PC-9 (cell line): ENCODE measurements at regions not wholly inside any gene's neighbourhood (a gene's known extent, or its start where the extent isn't known, plus 50 kb on each side); places are given as distances from the start of the nearest gene placed in this dataset.
"Not testable (repeated sequence)": the region's sequence is repeated elsewhere in the genome, so short reads cannot be mapped to it uniquely, and the experiment has no call there.

Experiments used
- BruUV-seq: library from RNA; stranded (reverse); fragments of 400-500 nt; replicated peaks from 2 replicates; lab custom pipeline; 2021; lab: Mats Ljungman, UMichigan
- CTCF ChIA-PET: fragments of 300-600 bp; sonication (Branson Sonifier 250); formaldehyde crosslinking; loops from one replicate; lab custom pipeline; 2022; ENCODE audit warnings: antibody characterized with exemption; lab: Charles Lee
- POLR2A ChIA-PET: fragments of 300-600 bp; sonication (Branson Sonifier 250); formaldehyde crosslinking; loops from one replicate; lab custom pipeline; 2022; ENCODE audit warnings: antibody characterized with exemption; ENCODE audit not compliant: unreplicated experiment; lab: Charles Lee
- DNase-seq, 2 experiments: peaks; one replicate each; pipeline versions ENCODE4 v3.0.0 to v3.0.0-alpha.2; 2015 to 2022; ENCODE audit warnings: mixed read lengths in 1 of 2
- H2AFZ ChIP-seq: fragments of 200-600 bp; sonication (generic); 2 replicates; pipeline ENCODE4 v1.8.1; 2017; ENCODE audit warnings: antibody characterized with exemption
- H3F3A ChIP-seq: fragments of 200-600 bp; sonication (generic); 2 replicates; pipeline ENCODE4 v1.8.1; 2017; ENCODE audit warnings: antibody characterized with exemption, mild to moderate bottlenecking, low read depth; ENCODE audit not compliant: insufficient read depth
- H3K27ac ChIP-seq: fragments of 200-600 bp; sonication (generic); 2 replicates; pipeline ENCODE4 v1.6.1; 2016; ENCODE audit warnings: mixed run types
- H3K27me3 ChIP-seq: fragments of 200-600 bp; sonication (generic); 2 replicates; pipeline ENCODE4 v1.6.1; 2016; ENCODE audit warnings: low read depth, mixed run types; ENCODE audit not compliant: insufficient read depth
- H3K36me3 ChIP-seq: fragments of 200-600 bp; sonication (generic); 2 replicates; pipeline ENCODE4 v1.6.1; 2016; ENCODE audit warnings: low read depth, mixed run types
- H3K4me1 ChIP-seq: fragments of 200-600 bp; sonication (generic); replicated peaks from 2 replicates; pipeline ENCODE4 v1.6.1; 2016; ENCODE audit warnings: mixed run types; ENCODE audit not compliant: insufficient read depth
- H3K4me2 ChIP-seq: fragments of 200-600 bp; sonication (generic); 2 replicates; pipeline ENCODE4 v1.6.1; 2017; ENCODE audit warnings: mixed run types
- H3K4me3 ChIP-seq: fragments of 200-600 bp; sonication (generic); 2 replicates; pipeline ENCODE4 v1.6.1; 2016; ENCODE audit warnings: mixed run types
- H3K79me2 ChIP-seq: fragments of 200-600 bp; sonication (generic); 2 replicates; pipeline ENCODE4 v1.6.1; 2017; ENCODE audit warnings: low read depth, mixed run types
- H3K9me2 ChIP-seq: fragments of 200-600 bp; sonication (generic); 2 replicates; pipeline ENCODE4 v1.8.1; 2017; ENCODE audit warnings: mild to moderate bottlenecking; ENCODE audit not compliant: insufficient read depth
- H3K9me3 ChIP-seq: fragments of 200-600 bp; sonication (generic); 2 replicates; pipeline ENCODE4 v1.8.1; 2016; ENCODE audit warnings: low read depth; ENCODE audit not compliant: insufficient read depth
- H4K20me1 ChIP-seq: fragments of 200-600 bp; sonication (generic); 2 replicates; pipeline ENCODE4 v1.8.1; 2017; ENCODE audit not compliant: insufficient read depth
- EZH2 ChIP-seq: fragments of 200-600 bp; sonication (generic); IDR thresholded peaks from 2 replicates; pipeline ENCODE4 v1.8.0; 2017; ENCODE audit warnings: antibody characterized with exemption, low read depth
- intact Hi-C: fragments of 100-400 bp; cut with micrococcal nuclease; formaldehyde crosslinking; loops from one replicate; pipeline ENCODE4 v1.10.0; 2022; ENCODE audit not compliant: unreplicated experiment
- TF ChIP-seq, protein P1 (sequence below): fragments of 200-600 bp; sonication (generic); conservative IDR thresholded peaks from 2 replicates; pipeline ENCODE4 v1.6.1; 2017; ENCODE audit warnings: mixed run types, antibody characterized with exemption, mild to moderate bottlenecking, moderate library complexity

DNA sequence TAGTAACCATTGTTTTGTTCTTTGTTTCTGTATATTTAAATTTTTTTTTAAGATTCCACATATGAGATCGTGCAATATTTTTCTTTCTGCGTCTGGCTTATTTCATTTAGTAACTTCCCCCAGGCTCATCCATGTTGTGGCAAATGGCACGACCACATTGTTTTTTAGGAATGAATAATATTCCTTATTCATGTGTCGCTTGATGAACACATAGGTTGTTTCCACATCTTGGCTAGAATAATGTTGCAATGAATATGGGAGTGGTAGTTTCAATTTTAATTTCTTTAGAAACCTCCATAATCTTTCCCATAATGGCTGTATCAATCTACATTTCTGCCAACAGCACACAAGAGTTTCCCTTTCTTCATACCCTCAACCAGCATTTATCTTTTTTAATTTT, 166.8 kb upstream of the NR3C2 start:
- no peak overlapping the region for H3K4me2 ChIP-seq
- H3K9me3 ChIP-seq, result no peaks in the 10 kb centered on the region
- no TSS peak for BruUV-seq
- no peaks in the 10 kb centered on the region for H3K9me2 ChIP-seq
- no peak overlapping the region for H2AFZ ChIP-seq
- H3K27me3 ChIP-seq, result no peaks in the 10 kb centered on the region
- H3K79me2 ChIP-seq, result no peaks in the 10 kb centered on the region
- H3K4me3 ChIP-seq, result no peak overlapping the region
- no peaks in the 10 kb centered on the region for H3F3A ChIP-seq
- H3K27ac ChIP-seq, result no peak overlapping the region
- no peaks in the 10 kb centered on the region for H4K20me1 ChIP-seq
- H3K36me3 ChIP-seq, result no peaks in the 10 kb centered on the region
- intact Hi-C loops, result no loop called here
- ChIA-PET POLR2A (no interaction called here), CTCF (no interaction called here)
- no peak for DNase-seq
- no peaks in the 10 kb centered on the region for H3K4me1 ChIP-seq
- TF ChIP-seq, protein P1, sequence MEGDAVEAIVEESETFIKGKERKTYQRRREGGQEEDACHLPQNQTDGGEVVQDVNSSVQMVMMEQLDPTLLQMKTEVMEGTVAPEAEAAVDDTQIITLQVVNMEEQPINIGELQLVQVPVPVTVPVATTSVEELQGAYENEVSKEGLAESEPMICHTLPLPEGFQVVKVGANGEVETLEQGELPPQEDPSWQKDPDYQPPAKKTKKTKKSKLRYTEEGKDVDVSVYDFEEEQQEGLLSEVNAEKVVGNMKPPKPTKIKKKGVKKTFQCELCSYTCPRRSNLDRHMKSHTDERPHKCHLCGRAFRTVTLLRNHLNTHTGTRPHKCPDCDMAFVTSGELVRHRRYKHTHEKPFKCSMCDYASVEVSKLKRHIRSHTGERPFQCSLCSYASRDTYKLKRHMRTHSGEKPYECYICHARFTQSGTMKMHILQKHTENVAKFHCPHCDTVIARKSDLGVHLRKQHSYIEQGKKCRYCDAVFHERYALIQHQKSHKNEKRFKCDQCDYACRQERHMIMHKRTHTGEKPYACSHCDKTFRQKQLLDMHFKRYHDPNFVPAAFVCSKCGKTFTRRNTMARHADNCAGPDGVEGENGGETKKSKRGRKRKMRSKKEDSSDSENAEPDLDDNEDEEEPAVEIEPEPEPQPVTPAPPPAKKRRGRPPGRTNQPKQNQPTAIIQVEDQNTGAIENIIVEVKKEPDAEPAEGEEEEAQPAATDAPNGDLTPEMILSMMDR, result no peak
- TF ChIP-seq EZH2, result no peak

DNA sequence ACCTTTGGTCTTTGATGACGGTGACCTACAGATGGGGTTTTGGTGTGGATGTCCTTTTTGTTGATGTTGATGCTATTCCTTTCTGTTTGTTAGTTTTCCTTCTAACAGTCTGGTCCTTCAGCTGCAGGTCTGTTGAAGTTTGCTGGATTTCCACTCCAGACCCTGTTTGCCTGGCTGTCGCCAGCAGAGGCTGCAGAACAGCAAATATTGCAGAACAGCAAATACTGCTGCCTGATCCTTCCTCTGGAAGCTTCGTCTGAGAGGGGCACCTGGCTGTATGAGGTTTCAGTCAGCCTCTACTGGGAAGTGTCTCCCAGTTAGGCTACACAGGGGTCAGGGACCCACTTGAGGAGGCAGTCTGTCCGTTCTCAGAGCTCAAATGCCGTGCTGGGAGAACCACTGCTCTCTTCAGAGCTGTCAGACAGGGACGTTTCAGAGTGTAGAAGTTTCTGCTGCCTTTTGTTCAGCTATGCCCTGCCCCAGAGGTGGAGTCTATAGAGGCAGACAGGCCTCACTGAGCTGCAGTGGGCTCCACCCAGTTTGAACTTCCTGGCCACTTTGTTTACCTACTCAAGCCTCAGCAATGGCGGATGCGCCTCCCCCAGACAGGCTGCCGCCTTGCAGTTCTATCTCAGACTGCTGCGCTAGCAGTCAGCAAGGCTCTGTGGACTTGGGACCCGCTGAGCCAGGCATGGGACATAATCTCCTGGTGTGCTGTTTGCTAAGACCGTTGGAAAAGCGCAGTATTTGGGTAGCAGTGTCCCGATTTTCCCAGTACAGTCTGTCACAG, 156.4 kb upstream of the NR3C2 start:
- H3K9me3 ChIP-seq, H2AFZ ChIP-seq, H3F3A ChIP-seq, POLR2A ChIA-PET, intact Hi-C loops, H3K27ac ChIP-seq, H3K27me3 ChIP-seq, H3K4me1 ChIP-seq, BruUV-seq, H3K36me3 ChIP-seq, H3K4me2 ChIP-seq, H4K20me1 ChIP-seq, H3K9me2 ChIP-seq, H3K79me2 ChIP-seq, CTCF ChIA-PET, H3K4me3 ChIP-seq: not testable (repeated sequence)
- peak in 1 of 2 experiments; percentile 12 for DNase-seq

GRCh38 chr4:148589182-148589581, 147.0 kb upstream of the NR3C2 start:
- H4K20me1 ChIP-seq, result no peaks in the 10 kb centered on the region
- no peak overlapping the region for H2AFZ ChIP-seq
- no peaks in the 10 kb centered on the region for H3K36me3 ChIP-seq
- ChIA-PET POLR2A (no interaction called here), CTCF (no interaction called here)
- no peaks in the 10 kb centered on the region for H3F3A ChIP-seq
- TF ChIP-seq EZH2, result no peak
- TF ChIP-seq, protein P1, result no peak
- no peak overlapping the region for H3K4me3 ChIP-seq
- no peaks in the 10 kb centered on the region for H3K9me2 ChIP-seq
- no peaks in the 10 kb centered on the region for H3K79me2 ChIP-seq
- H3K9me3 ChIP-seq, result no peaks in the 10 kb centered on the region
- no peak overlapping the region for H3K4me2 ChIP-seq
- no peak for DNase-seq
- H3K27ac ChIP-seq, result no peak overlapping the region
- intact Hi-C loops, result no loop called here
- BruUV-seq, result no TSS peak
- no peaks in the 10 kb centered on the region for H3K4me1 ChIP-seq
- no peaks in the 10 kb centered on the region for H3K27me3 ChIP-seq

GRCh38 chr4:148575577-148575976, 133.4 kb upstream of the NR3C2 start:
- BruUV-seq, result no TSS peak
- no peaks in the 10 kb centered on the region for H3F3A ChIP-seq
- H3K27ac ChIP-seq, result no peak overlapping the region
- H3K9me3 ChIP-seq, result no peaks in the 10 kb centered on the region
- no peaks in the 10 kb centered on the region for H3K9me2 ChIP-seq
- no peak overlapping the region for H2AFZ ChIP-seq
- H3K27me3 ChIP-seq, result no peaks in the 10 kb centered on the region
- TF ChIP-seq EZH2, result no peak
- TF ChIP-seq, protein P1, result no peak
- no peak overlapping the region for H3K4me2 ChIP-seq
- no peaks in the 10 kb centered on the region for H3K36me3 ChIP-seq
- ChIA-PET POLR2A (no interaction called here), CTCF (interaction anchor here (0.7 kb wide), 1 partner anchor 432 kb away, joined by 4 read pairs; no protein-coding TSS in a partner anchor)
- no peaks in the 10 kb centered on the region for H3K79me2 ChIP-seq
- DNase-seq, result no peak
- intact Hi-C loops, result no loop called here
- no peaks in the 10 kb centered on the region for H3K4me1 ChIP-seq
- H3K4me3 ChIP-seq, result no peak overlapping the region
- no peaks in the 10 kb centered on the region for H4K20me1 ChIP-seq
